ENCODE measurements at regions not wholly inside any gene's neighbourhood (a gene's known extent, or its start where the extent isn't known, plus 50 kb on each side); places are given as distances from the start of the nearest gene placed in this dataset.

GRCh38 chr15:62362608-62363007, 197.5 kb upstream of the C2CD4B start:
- no peak for TF ChIP-seq CTCF (IDR thresholded peaks at IDR 0.05)
- no peak for TF ChIP-seq POLR2A (IDR thresholded peaks at IDR 0.05)
- no peak for TF ChIP-seq EP300 (IDR thresholded peaks at IDR 0.05)
- no peak for TF ChIP-seq POLR2AphosphoS5 (IDR thresholded peaks at IDR 0.05)
